GM18517 (cell line): ENCODE measurements at regions not wholly inside any gene's neighbourhood (a gene's known extent, or its start where the extent isn't known, plus 50 kb on each side); places are given as distances from the start of the nearest gene placed in this dataset.

Source experiments
- ATAC-seq: cut with Tn5 transposase; IDR thresholded peaks from one replicate; pipeline ENCODE4 v1.9.1; 2021; ENCODE audit warnings: mild to moderate bottlenecking, moderate library complexity; ENCODE audit not compliant: unreplicated experiment

DNA sequence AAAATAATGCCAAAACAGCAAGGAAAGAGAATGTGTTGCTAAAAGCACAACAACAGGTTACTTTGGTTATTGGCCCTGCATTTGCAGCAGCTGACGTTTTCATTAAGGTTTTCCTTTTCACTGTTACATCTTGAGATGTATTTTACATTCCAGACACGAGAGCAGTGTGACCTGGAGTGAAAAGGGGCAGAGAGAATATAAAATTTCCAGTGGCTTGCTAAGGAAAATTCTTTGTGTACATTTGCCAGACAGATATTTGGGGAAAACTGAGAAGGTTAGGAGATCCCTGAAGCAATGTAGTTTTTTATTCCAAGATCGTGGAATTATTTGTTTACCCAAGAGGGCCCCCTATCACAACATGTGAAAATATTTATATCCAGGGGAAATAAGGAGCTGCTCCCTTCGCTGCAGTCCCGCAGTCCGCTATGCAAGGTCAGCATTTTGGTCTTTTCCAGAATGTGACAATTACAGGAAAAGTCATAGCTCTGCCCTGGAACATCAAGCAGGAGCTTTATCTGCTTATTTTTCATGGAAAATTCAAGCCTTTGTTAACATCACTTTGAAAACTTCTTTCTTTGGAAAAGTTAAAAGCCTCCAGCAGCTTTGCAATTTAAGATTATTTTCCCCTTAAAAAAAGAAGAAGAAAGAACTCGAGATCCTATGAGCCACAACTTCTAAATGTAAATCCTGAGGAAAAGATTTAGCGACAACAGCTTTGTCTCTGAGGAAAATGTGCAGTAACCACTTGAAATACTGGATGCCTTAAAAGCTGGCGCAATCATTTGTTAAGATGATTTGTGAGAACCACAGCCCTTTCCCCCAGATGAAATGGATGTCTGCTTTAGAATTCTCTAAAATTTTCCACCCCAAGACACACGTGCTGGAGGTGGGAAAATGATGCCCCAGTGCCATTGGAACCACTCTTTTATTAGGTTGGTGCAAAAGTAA, 256.4 kb upstream of the TPM1 start:
- ATAC-seq: no peak

DNA sequence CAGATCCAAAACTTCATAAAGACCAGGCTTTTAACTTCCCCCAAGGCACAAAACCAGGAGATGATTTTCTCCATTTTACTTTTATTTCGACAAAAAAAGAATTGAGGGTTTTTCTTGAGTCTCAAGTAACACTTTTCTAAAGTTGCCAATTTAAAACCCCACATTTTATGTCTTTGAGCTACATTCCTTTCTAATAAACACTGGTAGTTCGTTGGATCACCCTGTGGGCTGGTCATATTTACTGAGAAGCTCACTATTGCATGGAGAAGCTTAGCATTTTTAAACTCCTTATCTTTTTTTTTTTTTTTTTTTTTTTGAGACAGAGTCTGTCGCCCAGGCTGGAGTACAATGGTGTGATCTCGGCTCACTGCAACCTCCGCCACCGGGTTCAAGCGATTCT, 255.1 kb upstream of the TPM1 start:
- no peak for ATAC-seq

DNA sequence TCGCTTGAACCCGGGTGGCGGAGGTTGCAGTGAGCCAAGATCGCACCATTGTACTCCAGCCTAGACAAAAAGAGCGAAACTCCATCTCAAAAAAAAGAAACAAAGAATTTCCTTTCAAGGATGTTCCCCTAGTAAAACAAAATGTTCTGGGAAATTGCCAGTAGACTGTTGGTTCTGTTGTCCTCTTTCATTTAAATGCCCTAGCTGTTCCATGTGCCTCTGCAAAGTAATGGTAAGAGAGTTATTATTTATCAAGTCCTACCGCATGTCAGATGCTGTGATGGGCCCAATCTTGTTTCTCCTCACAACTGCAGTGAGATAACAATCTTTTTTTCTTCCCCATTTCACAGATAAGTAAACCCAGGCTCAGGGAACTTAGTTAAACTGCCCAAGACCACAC, 254.3 kb upstream of the TPM1 start:
- no peak for ATAC-seq

DNA sequence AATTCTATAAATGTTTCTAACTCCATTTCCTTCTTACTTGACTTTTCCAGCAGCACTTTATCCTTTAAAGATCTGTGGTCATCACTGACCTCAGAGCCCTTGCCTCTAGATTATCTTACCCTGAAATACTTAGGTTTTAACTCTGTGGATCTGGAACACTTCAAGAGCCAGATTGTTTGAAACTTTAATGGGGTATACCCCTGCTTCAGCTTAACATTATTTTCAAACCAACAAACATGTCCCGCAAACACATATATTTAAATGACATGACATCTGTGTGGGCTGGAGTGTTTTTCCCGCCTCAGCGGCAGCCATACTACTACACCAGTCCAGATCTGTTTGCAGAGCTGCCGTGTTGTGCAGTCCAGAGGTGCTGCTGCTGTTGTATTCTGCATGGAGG, 252.0 kb upstream of the TPM1 start:
- no peak for ATAC-seq

DNA sequence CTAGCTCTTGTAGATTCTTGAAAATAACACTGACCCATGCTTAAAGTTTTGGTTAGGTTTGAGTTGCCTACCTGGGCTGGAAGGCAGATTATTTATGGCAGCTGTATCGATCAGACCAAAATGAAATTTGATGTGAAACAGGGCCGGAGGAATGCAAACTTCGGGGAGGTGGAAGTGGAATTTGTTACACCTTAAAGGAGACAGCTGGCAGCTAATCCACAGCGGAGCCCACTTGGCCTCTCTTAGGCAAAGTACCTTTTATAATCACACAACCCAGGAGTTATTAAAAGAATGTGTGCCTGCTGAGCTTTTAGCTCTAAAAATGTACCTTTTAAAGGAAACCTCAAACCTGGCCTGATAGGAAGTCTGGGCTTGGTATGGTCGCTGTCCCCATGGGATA, 250.9 kb upstream of the TPM1 start:
- ATAC-seq: no peak

DNA sequence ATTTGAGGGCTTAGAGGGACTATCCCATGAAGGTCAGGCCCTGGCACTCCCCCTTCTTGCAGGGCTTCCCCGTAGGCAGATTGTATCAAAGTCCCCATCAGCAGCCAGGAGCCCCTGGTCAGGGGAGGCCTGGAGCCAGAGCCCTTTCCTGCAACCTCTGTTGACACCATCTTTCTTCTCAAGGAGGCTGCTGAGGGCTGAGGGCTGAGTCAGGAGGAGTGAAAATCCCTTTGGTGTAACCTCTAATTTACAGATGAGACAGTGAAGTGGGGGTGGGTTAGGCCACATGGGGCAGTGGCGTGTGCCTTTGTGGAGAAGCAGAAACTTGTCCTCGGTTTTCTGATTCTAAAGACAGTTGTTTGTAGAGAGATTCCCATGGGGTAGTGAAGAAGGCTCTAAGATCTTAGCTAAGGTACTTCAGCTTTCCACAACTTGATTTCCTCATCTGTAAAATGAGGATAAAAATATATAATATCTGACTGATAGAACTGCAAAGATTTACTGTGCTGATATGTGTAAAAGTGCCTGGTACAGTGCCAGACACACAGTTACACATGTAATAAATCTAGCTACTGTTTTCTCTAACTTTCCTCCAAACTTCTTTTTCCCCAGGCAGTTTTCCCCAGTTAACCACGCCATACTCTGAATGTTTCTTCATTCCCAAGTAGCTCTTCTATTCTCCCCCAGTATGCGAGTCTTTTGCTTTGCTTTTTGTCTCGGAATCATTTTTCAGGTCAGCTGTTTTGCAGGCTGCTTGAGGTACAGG, 249.4 kb upstream of the TPM1 start:
- ATAC-seq: no peak

DNA sequence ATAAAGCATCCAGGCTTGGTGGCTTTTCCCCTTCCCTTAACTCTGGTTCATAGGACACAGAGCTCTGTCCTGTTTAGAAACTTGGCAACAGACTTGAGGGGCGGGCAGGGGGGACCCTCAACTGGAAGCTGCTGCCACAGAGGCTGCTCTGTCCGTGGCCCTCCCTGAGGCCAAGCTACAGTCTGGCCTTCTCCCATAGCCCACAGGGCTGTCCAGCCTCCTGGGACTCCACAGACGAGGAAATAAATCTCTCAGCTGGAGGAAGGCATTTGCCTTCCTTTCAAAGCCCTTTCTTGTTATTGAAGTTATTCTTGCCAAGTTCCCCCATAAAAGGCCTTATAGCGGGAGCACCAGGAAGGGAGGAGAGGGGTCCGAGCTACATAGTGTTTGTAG, 248.8 kb upstream of the TPM1 start:
- no peak for ATAC-seq

DNA sequence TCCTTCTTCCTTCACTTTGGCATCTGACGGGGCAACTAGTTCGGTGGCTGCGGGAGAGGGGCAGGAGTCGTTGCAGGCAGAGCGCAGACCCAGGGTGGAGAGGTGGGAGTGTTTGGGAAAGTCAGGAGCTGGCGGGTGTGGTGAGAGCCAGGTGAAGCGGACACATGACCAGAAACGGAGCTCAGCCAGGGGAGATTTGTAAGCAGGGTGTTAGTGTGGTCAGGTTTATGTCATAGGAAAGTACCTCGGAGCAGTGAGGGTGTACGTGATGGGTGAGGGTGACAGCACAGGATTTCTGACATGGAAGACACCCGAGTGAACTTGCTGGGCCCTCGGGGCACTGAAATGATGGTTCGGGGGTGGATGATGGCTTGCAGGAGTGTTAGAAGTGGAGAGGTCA, 247.4 kb upstream of the TPM1 start:
- ATAC-seq: no peak

DNA sequence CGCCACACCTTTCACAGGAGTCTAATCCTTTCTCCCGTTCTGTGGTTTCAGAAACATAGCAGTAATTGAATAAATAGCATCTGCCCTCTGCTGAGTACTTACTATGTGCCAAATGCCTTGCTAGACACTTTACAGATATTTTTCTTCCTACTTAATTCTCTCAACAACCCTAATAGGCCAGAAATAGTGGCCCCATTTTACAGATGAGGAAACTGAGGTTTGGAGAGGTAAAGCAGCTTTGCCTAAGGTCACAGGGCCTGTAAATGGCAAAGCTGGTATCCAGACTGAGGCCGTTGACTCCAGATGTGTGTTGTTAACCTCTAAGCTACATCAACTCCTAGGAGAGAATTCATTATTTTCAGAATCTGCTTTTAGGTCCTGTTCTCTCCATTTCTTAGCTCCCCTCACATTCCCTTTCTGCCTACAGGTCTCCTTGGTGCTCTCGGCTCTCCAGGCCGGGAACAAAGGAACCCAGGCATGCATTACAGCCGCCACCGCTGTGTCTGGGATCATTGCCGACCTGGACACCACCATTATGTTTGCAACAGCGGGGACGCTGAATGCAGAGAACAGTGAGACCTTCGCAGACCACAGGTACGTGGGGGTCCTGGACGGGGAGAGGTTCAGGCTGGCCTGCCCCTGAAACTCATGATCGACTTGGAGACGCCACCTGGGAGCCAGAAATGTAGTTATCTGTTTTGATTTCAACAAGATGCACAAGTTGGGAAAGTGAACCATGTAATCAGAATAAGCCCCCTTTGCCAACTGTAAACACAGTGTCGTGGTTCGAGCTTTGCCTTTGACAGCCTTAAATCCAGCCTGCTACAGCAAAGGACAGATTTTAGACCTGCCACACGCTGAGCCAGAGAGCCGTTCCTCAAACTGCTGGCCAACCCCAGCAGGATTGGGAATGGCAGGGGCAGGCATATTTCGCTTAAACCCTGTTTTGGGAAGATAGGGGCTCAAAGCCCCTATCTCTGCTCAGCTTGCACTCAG, 246.5 kb upstream of the TPM1 start:
- ATAC-seq: no peak

DNA sequence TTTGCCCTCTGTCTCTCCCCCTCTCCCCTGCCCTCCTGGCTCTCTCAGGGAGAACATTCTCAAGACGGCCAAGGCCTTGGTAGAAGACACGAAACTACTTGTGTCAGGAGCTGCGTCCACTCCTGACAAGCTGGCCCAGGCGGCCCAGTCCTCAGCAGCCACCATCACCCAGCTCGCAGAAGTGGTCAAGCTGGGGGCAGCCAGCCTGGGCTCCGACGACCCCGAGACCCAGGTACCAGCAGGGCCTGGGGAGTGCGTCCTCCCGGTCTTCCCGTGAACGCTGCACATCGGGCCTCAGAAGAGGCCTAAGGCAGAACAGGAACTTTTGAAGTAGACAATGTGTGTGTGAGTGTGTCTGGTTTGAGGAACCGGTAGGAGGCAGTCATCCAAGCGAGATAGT, 245.4 kb upstream of the TPM1 start:
- no peak for ATAC-seq

DNA sequence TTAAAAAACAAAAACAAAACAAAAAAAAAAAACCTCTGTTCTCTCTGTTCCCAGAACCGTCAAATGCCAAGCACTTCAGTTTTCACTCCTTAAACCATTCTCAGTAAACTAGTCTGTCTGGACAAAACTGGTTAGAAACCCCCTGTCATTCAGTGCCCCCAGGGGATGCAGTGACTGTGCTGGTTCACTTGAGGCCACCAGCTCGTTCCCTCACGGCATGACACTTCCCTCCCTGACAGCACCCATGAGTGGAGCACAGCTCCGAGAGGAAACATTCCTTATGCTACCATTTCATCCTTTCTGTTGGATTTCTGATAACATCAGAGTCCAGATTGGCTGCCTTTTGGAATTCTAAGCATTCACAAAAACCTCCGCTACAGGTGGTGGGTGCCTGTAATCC, 244.0 kb upstream of the TPM1 start:
- ATAC-seq: no peak

DNA sequence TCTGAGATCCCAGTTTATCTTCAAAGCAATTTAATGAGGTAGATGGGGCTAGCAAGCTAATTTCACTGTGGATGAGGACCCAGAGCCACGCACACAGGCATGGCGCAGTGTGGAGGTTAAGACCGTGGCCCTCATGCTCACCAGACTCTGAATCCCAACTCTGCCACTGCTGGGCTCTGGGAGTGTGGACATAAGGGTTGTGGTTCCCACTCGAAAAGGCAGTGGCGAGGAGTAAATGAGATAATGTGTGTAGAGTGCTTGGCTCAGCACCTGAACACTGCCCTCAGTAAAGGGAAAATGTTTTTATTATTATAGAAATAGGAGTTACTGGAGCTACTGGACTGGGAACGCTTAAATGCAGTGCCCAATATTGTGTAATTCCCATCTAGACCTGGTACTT, 243.5 kb upstream of the TPM1 start:
- no peak for ATAC-seq

DNA sequence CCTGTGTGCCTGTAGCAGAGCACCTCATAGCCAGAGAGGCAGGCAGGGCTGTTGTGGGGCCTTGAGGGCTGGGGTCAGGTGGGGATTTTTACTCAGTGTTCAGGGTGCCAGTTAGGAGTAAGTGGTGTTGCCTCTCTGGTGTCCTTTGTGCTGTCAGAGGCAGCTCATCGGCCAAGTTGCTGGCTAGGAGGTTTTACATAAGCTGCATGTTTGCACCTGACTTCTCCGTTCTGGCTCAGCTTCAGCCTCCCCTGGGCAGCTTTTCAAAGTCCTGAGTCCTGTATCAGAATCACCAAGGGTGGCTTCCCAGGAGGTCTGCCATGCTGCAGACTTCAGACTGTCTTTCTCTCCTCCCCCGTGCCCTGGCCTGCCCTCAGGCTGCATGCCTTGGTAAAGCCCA, 242.6 kb upstream of the TPM1 start:
- ATAC-seq: no peak

DNA sequence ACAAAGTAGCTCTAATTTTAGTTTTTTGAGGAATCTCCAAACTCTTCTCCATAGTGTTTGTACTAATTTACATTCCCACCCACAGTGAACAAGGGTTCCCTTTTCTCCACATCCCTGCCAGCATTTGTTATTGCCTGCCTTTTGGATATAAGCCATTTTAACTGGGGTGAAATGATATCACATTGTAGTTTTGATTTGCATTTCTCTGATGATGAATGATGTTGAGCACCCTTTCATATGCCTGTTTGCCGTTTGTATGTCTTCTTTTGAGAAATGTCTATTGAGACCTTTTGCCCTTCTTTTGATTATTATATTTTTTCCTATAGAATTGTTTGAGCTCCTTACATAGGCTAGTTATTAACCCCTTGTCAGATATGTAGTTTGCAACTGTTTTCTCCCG, 239.9 kb upstream of the TPM1 start:
- no peak for ATAC-seq

DNA sequence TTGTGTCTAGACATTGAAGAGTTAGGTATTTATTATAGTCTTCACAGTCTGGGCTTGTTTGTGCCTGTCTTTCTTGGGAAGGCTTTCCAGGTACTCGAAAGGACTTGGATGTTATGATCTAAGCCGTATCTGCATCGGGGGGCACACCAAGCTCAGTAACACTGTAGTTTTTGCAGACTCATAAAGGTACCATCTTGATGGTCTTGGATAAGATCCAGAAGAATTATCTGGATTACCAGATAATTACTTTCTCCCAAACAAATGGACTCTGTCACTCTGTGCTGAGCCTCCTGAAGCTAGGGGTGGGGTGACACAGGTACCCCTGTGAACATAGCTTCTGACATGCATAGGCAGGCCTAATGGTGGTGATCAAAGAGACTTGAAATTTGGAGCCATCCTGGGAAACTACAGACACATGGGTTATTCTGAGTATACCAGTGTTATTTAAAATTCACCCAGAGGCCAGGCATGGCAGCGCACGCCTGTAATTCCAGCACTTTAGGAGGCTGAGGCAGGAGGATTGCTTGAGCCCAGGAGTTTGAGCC, 238.6 kb upstream of the TPM1 start:
- ATAC-seq: no peak

DNA sequence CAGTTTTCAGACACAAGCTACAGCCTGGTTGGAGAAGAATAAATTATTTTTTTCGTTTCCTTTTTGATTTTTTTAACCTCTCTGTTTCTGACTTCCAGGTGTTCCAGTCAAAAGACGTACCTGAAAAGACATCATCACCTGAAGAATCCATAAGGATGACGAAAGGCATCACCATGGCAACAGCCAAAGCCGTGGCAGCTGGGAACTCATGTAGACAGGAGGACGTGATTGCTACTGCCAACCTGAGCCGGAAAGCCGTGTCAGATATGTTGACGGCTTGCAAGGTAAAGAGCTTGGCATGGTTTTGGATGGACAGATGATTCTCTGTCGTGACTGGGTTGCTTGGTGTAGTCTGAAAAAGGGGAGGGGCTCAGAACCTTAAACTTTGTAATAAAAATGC, 237.0 kb upstream of the TPM1 start:
- ATAC-seq: no peak

DNA sequence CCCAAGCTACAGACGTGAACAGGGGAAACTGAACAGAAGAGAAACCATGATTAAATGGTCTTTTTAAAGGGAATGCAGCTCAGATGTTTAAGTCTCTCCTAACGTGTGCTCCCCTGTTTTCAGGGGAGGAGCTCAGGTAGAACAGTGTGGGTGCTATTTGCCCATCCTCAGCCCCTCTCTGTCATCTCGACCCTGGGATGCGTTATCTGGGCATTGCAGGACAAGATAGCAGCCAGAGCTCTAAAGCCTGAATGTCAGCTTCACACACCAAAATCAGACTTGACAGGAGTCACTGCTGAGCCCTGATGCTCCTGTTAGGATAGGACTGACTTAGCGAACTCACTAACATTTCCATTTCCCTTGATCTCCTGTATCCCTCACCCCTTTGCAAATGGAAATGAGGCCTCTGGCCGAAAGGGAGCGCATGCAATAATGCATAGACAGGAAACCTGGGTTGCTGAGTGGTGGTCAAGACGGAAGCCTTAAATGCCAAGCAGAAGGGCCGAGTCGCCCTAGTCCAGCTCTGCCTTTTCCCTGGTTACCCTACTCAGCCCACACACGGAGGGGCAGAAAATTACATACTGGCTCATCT, 234.9 kb upstream of the TPM1 start:
- ATAC-seq: no peak

DNA sequence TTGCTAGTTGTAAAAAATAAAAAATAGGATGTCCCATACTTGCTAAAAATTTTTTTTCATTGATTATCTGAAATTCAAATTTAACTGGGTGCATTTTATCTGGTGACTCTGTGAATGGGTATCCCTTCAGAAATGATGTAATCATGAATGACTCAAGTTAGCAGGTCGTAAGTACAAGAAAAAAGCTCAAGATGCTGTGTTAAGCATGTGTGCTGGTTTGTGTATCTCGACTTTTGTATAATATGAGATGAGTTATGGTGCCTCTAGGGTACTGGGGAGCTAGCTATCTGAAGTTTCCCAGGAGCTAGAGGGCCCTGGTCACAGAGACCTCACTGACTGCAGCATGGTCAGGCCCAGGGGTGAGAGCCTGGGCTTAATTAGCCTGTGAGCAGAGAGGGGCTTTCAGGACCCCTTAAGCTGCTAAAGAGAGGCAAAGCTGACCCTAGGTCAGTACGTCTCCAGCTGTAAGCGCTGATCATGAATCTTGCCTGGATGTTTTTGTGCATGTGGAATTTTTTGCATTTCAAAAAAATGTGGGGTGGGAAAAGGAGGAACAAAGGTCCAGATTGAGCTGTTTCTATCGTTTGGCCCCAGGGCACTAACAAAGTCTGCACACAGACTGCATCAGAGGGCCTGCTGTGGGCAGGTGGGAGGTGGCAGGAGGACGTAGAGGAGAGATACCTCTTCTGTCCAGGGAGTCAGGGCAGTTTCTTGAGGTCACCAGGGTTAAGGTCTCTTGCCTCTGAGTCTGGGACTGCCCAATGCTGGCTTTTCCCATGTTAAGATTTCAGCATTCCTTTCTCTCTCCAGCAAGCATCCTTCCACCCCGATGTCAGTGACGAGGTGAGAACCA, 233.2 kb upstream of the TPM1 start:
- no peak for ATAC-seq

DNA sequence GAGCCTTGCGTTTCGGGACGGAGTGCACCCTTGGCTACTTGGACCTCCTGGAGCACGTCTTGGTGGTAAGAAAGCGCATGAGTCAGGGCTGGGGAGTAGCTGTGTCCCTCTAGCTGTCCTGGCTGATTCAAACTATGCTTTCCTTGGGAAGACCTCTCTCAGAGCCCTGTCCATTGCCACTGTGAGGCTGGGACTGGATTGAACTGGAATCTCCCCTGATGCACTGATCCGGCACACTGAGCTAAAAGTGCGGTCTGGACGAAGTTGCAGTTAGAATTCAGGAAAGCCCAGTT, 232.6 kb upstream of the TPM1 start:
- ATAC-seq: no peak

DNA sequence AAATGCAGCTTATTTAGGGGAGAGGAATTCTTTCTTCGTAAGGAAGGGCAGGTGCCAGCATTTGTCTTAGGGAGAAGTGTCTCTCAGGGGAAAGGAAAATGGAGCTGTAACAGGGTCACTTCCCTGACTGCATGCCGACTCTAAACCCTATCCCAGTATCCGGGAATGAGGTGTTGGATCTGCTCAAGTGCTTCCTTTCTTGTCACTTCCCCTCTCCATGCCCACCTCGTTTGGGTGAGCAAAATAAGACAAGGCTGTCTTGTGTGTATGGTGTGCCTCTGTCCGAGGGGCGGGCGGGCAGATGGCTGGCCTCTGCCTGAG, 230.1 kb upstream of the TPM1 start:
- ATAC-seq: no peak
